Naive thymus-derived CD4-positive, alpha-beta T cell (primary cell): ENCODE measurements at regions not wholly inside any gene's neighbourhood (a gene's known extent, or its start where the extent isn't known, plus 50 kb on each side); places are given as distances from the start of the nearest gene placed in this dataset.

Experiments used
- ATAC-seq: fragments of 150-1000 bp; cut with Tn5 transposase; 2 replicates; pipeline ENCODE4 v1.10.0; 2021; ENCODE audit warnings: mild to moderate bottlenecking, moderate library complexity
- CTCF ChIA-PET: fragments of 350-600 bp; sonication (Branson Sonifier 250); formaldehyde crosslinking; loops from one replicate; lab custom pipeline; 2021; ENCODE audit warnings: antibody characterized with exemption; lab: Charles Lee
- POLR2A ChIA-PET: fragments of 350-600 bp; sonication (Branson Sonifier 250); formaldehyde crosslinking; loops from one replicate; lab custom pipeline; 2021; ENCODE audit warnings: antibody characterized with exemption, inconsistent platforms; lab: Charles Lee
- DNase-seq, 9 donors: peaks; one replicate each; pipeline versions ENCODE4 v3.0.0 to v3.0.0-alpha.2; 2020 to 2022; ENCODE audit warnings: mixed read lengths in 1 of 9
- H3K27ac ChIP-seq: one replicate; pipeline ENCODE4 v1.7.0; 2013; ENCODE audit warnings: mild to moderate bottlenecking, low read depth, low read length, moderate library complexity
- H3K27me3 ChIP-seq, 2 donors: one replicate each; pipeline ENCODE4 v1.7.0; 2013; ENCODE audit warnings: low read length in 2 of 2, mild to moderate bottlenecking in 2 of 2, moderate library complexity in 2 of 2; ENCODE audit not compliant: control insufficient read depth in 2 of 2, insufficient read depth in 2 of 2
- H3K36me3 ChIP-seq, 3 experiments: 1 replicate in 2 of 3; 2 replicates in 1 of 3; pipeline ENCODE4 v1.7.0; 2013; ENCODE audit warnings: low read length in 3 of 3, mild to moderate bottlenecking in 3 of 3, moderate library complexity in 1 of 3; ENCODE audit not compliant: insufficient read depth in 3 of 3, control insufficient read depth in 2 of 3
- H3K4me1 ChIP-seq, 2 donors: one replicate each; pipeline ENCODE4 v1.7.0; 2013; ENCODE audit warnings: low read length in 2 of 2, mild to moderate bottlenecking in 2 of 2, moderate library complexity in 1 of 2; ENCODE audit not compliant: control insufficient read depth in 2 of 2, insufficient read depth in 2 of 2
- H3K4me3 ChIP-seq: 2 replicates; pipeline ENCODE4 v1.7.0; 2013; ENCODE audit warnings: mild to moderate bottlenecking, low read length
- H3K9me3 ChIP-seq, 3 experiments: 1 replicate in 2 of 3; 2 replicates in 1 of 3; pipeline ENCODE4 v1.7.0; 2013; ENCODE audit warnings: low read length in 3 of 3; ENCODE audit not compliant: control insufficient read depth in 2 of 3
- H3K27ac Mint-ChIP-seq, 9 donors: one replicate each; pipeline ENCODE4 v1.8.0; 2020 to 2022; ENCODE audit warnings: mixed read lengths in 9 of 9, mild to moderate bottlenecking in 8 of 9, moderate library complexity in 5 of 9, inconsistent platforms in 2 of 9
- H3K27me3 Mint-ChIP-seq, 5 donors: one replicate each; pipeline ENCODE4 v1.8.0; 2021 to 2022; ENCODE audit warnings: mixed read lengths in 5 of 5, mild to moderate bottlenecking in 1 of 5
- H3K36me3 Mint-ChIP-seq, 5 donors: one replicate each; pipeline ENCODE4 v1.8.0; 2020 to 2022; ENCODE audit warnings: mixed read lengths in 5 of 5, mild to moderate bottlenecking in 3 of 5, inconsistent platforms in 1 of 5
- H3K4me1 Mint-ChIP-seq, 7 donors: one replicate each; pipeline ENCODE4 v1.8.0; 2020 to 2022; ENCODE audit warnings: mixed read lengths in 7 of 7, mild to moderate bottlenecking in 3 of 7, inconsistent platforms in 1 of 7
- H3K4me3 Mint-ChIP-seq, 10 donors: one replicate each; pipeline ENCODE4 v1.8.0; 2020 to 2022; ENCODE audit warnings: mild to moderate bottlenecking in 10 of 10, mixed read lengths in 10 of 10, moderate library complexity in 6 of 10, inconsistent platforms in 2 of 10
- H3K9me3 Mint-ChIP-seq, 11 donors: one replicate each; pipeline ENCODE4 v1.8.0; 2020 to 2022; ENCODE audit warnings: mixed read lengths in 11 of 11, mild to moderate bottlenecking in 4 of 11, inconsistent platforms in 1 of 11, moderate library complexity in 1 of 11
- intact Hi-C, 2 donors: fragments of 100-400 bp; cut with micrococcal nuclease; formaldehyde crosslinking; loops; one replicate each; pipeline ENCODE4 v1.15.1; 2023

DNA sequence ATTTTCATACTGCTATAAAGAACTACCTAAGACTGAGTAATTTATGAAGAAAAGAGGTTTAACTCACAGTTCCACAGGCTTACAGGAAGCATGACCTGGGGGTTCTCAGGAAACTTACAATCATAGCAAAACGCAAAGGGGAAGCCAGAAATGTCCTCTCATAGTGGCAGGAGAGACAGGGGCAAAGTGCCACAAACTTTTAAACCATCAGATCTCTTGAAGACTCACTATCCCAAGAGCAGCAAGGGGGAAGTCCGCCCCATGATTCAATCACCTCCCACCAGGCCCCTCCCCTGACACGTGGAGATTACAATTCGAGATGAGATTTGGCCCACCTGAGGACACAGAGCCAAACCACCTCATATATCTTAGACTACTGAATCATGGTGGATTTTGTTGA is 198.7 kb downstream of the KCTD12 start:
- DNase-seq (no peak), ATAC-seq (peak; percentile 29)
- Histone ChIP-seq H3K4me3 (no peak overlapping the region), H3K36me3 (no peaks in the 10 kb centered on the region), H3K27me3 (no peaks in the 10 kb centered on the region), H3K9me3 (no peaks in the 10 kb centered on the region), H3K4me1 (no peaks in the 10 kb centered on the region), H3K27ac (no peak overlapping the region)
- H3K27me3 Mint-ChIP-seq: peaks cover 0 to 4% (median 4%) of the 10 kb centered on the region in 5 donors
- H3K9me3 Mint-ChIP-seq: peaks cover 0 to 8% (median 0%) of the 10 kb centered on the region in 11 donors
- intact Hi-C loops: no loop called here
- peaks cover 0 to 8% (median 0%) of the 10 kb centered on the region in 7 donors for H3K4me1 Mint-ChIP-seq
- H3K27ac Mint-ChIP-seq: no peak overlapping the region
- H3K4me3 Mint-ChIP-seq: no peak overlapping the region
- ChIA-PET POLR2A (no interaction called here), CTCF (no interaction called here)
- H3K36me3 Mint-ChIP-seq: no peaks in the 10 kb centered on the region

DNA sequence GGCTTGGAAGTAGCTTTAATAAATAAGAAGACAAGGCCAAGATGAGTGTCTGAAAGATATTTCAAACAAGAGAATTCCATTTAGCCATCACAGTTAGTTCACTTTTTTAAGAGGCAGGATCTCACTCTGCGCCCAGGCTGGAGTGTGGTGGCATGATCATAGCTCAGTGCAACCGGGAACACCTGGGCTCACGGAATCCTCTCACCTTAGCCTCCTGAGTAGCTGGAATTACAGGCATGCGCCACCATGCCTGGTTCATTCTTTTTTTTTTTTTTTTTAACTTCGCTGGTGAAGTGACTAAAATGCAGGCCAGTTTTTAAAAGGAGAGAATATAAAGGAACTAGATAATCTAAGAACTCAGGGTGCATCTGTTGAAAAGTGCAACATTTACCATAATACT is 200.3 kb downstream of the KCTD12 start:
- intact Hi-C loops: no loop called here
- no peak overlapping the region for H3K4me3 ChIP-seq
- no peaks in the 10 kb centered on the region for H3K36me3 Mint-ChIP-seq
- H3K36me3 ChIP-seq: no peaks in the 10 kb centered on the region
- ATAC-seq: no peak
- no peak for DNase-seq
- CTCF ChIA-PET: no interaction called here
- H3K9me3 ChIP-seq: no peaks in the 10 kb centered on the region
- H3K4me1 ChIP-seq: no peaks in the 10 kb centered on the region
- H3K27ac ChIP-seq: no peak overlapping the region
- peaks cover 0 to 9% (median 4%) of the 10 kb centered on the region in 5 donors for H3K27me3 Mint-ChIP-seq
- H3K4me1 Mint-ChIP-seq: peaks cover 0 to 5% (median 0%) of the 10 kb centered on the region in 7 donors
- H3K27me3 ChIP-seq: no peaks in the 10 kb centered on the region
- no peak overlapping the region for H3K4me3 Mint-ChIP-seq
- POLR2A ChIA-PET: no interaction called here
- no peak overlapping the region for H3K27ac Mint-ChIP-seq
- H3K9me3 Mint-ChIP-seq: peaks cover 0 to 8% (median 0%) of the 10 kb centered on the region in 11 donors

- POLR2A ChIA-PET: no interaction called here
- no peaks in the 10 kb centered on the region for H3K4me1 Mint-ChIP-seq
- H3K27ac Mint-ChIP-seq: no peak overlapping the region
- Histone ChIP-seq H3K4me3 (no peak overlapping the region), H3K9me3 (no peaks in the 10 kb centered on the region), H3K27me3 (no peaks in the 10 kb centered on the region), H3K36me3 (no peaks in the 10 kb centered on the region), H3K4me1 (no peaks in the 10 kb centered on the region), H3K27ac (no peak overlapping the region)
- DNase-seq (no peak), ATAC-seq (no peak)
- intact Hi-C loops: no loop called here
- no peak overlapping the region for H3K4me3 Mint-ChIP-seq
- CTCF ChIA-PET: no interaction called here
- H3K36me3 Mint-ChIP-seq: no peaks in the 10 kb centered on the region
- H3K27me3 Mint-ChIP-seq: peaks cover 0 to 13% (median 4%) of the 10 kb centered on the region in 5 donors
- H3K9me3 Mint-ChIP-seq: peaks cover 0 to 3% (median 0%) of the 10 kb centered on the region in 11 donors
Measured at GRCh38 chr13:76684336-76684735, 201.9 kb downstream of the KCTD12 start.

DNA sequence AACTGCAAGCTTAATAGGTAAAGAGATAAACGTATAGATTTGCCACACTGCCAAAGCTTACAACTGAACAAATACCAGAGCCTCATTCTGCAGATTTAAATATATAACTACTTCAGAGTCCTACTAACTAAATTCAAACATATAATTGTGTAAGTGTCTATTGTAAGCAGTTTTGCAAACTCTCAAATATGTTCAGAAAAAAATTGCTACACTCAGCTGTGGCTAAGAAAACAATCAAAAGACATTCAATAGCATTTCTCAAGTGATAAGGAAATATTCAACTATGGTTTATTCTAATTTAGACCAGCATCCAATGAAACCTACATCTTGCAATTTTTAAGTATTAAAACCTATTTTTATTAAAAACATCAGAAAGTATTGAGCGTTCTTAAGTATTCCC is 202.4 kb downstream of the KCTD12 start:
- Histone ChIP-seq H3K4me3 (no peak overlapping the region), H3K4me1 (no peaks in the 10 kb centered on the region), H3K27ac (no peak overlapping the region), H3K27me3 (no peaks in the 10 kb centered on the region), H3K9me3 (no peaks in the 10 kb centered on the region), H3K36me3 (no peaks in the 10 kb centered on the region)
- Mint-ChIP-seq H3K4me3 (no peak overlapping the region), H3K27ac (no peak overlapping the region), H3K9me3 (peaks cover 0 to 3% (median 0%) of the 10 kb centered on the region in 11 donors), H3K4me1 (no peaks in the 10 kb centered on the region), H3K27me3 (peaks cover 0 to 13% (median 4%) of the 10 kb centered on the region in 5 donors), H3K36me3 (no peaks in the 10 kb centered on the region)
- CTCF ChIA-PET: no interaction called here
- DNase-seq (no peak), ATAC-seq (no peak)
- intact Hi-C loops: no loop called here
- POLR2A ChIA-PET: no interaction called here

- H3K36me3 Mint-ChIP-seq: no peaks in the 10 kb centered on the region
- H3K9me3 ChIP-seq: no peaks in the 10 kb centered on the region
- no peaks in the 10 kb centered on the region for H3K9me3 Mint-ChIP-seq
- H3K27me3 Mint-ChIP-seq: peaks cover 0 to 13% (median 4%) of the 10 kb centered on the region in 5 donors
- no peak overlapping the region for H3K27ac ChIP-seq
- H3K27me3 ChIP-seq: no peaks in the 10 kb centered on the region
- no peaks in the 10 kb centered on the region for H3K36me3 ChIP-seq
- H3K4me1 ChIP-seq: no peaks in the 10 kb centered on the region
- intact Hi-C loops: no loop called here
- no peak overlapping the region for H3K4me3 Mint-ChIP-seq
- H3K4me3 ChIP-seq: no peak overlapping the region
- H3K27ac Mint-ChIP-seq: no peak overlapping the region
- ChIA-PET CTCF (no interaction called here), POLR2A (no interaction called here)
- no peaks in the 10 kb centered on the region for H3K4me1 Mint-ChIP-seq
- ATAC-seq (no peak), DNase-seq (no peak)
Measured at GRCh38 chr13:76683168-76683567, 203.0 kb downstream of the KCTD12 start.

DNA sequence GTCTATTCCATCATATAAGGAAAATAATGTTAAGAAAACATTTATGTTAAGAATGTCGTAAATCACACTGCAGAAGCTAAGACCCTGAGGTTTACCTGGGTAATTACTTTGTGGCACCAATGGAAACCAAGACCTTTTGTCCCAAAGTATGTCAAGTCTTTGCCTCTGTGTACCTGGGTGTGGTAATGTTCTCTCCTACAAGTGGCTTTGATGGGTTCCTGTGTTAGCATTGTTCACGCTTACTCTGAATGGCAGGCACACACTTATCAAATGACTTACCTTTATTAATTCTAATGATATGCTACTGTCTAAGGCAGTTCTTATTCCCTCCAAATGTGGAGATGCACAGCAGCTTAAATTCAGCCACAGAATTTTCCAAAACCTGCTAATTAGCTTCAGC is 206.1 kb downstream of the KCTD12 start:
- H3K4me1 ChIP-seq: no peaks in the 10 kb centered on the region
- peaks cover 0 to 19% (median 4%) of the 10 kb centered on the region in 5 donors for H3K27me3 Mint-ChIP-seq
- H3K4me1 Mint-ChIP-seq: no peaks in the 10 kb centered on the region
- POLR2A ChIA-PET: no interaction called here
- H3K4me3 Mint-ChIP-seq: no peak overlapping the region
- no peaks in the 10 kb centered on the region for H3K27me3 ChIP-seq
- no peak overlapping the region for H3K27ac ChIP-seq
- intact Hi-C loops: no loop called here
- H3K4me3 ChIP-seq: no peak overlapping the region
- no peaks in the 10 kb centered on the region for H3K9me3 Mint-ChIP-seq
- no peaks in the 10 kb centered on the region for H3K36me3 ChIP-seq
- CTCF ChIA-PET: interaction anchor here (0.7 kb wide), 1 partner anchor 297 kb away, joined by 3 read pairs; no protein-coding TSS in a partner anchor
- ATAC-seq (no peak), DNase-seq (no peak)
- no peaks in the 10 kb centered on the region for H3K36me3 Mint-ChIP-seq
- H3K27ac Mint-ChIP-seq: no peak overlapping the region
- no peaks in the 10 kb centered on the region for H3K9me3 ChIP-seq

DNA sequence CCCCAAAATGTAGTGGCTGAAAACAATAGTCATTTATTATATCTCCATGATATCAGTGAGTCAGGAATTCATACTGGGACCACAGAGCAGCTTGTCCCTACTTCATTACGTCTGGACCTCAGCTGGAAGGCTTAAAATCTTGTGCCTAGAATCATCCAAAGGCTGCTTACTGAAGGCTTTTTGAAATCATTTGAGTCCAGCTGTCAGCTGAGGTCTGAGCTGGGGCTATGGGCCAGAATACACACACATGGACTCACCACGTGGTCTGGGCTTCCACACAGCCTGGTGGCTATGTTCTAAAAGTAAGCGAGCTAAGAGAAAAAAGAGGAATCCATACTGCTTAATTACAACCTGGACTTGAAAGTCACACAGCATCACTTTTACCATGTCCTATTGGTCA is 209.2 kb downstream of the KCTD12 start:
- Mint-ChIP-seq H3K9me3 (peaks cover 0 to 1% (median 0%) of the 10 kb centered on the region in 11 donors), H3K27me3 (peaks cover 0 to 16% (median 14%) of the 10 kb centered on the region in 5 donors), H3K36me3 (no peaks in the 10 kb centered on the region), H3K27ac (no peak overlapping the region), H3K4me1 (no peaks in the 10 kb centered on the region), H3K4me3 (no peak overlapping the region)
- POLR2A ChIA-PET: no interaction called here
- no peaks in the 10 kb centered on the region for H3K4me1 ChIP-seq
- ATAC-seq: no peak
- H3K9me3 ChIP-seq: no peaks in the 10 kb centered on the region
- CTCF ChIA-PET: interaction anchor here (2.1 kb wide), 1 partner anchor 9 kb away, joined by 9 read pairs; no protein-coding TSS in a partner anchor
- H3K27ac ChIP-seq: no peak overlapping the region
- no peak for DNase-seq
- no peaks in the 10 kb centered on the region for H3K36me3 ChIP-seq
- no peaks in the 10 kb centered on the region for H3K27me3 ChIP-seq
- H3K4me3 ChIP-seq: no peak overlapping the region
- intact Hi-C loops: no loop called here
